Endothelial cell of umbilical vein (primary cell): ENCODE measurements at regions not wholly inside any gene's neighbourhood (a gene's known extent, or its start where the extent isn't known, plus 50 kb on each side); places are given as distances from the start of the nearest gene placed in this dataset.

Source experiments
- BruUV-seq: library from RNA; stranded (reverse); fragments of 400-500 nt; replicated peaks from 2 replicates; lab custom pipeline; 2021; lab: Mats Ljungman, UMichigan
- CTCF ChIA-PET: fragments of 300-600, 350-600 bp; sonication (Branson Sonifier 250); formaldehyde crosslinking; loops from one replicate; lab custom pipeline; 2021; ENCODE audit warnings: antibody characterized with exemption, inconsistent platforms; lab: Charles Lee
- POLR2A ChIA-PET: fragments of 300-600, 350-600 bp; sonication (Branson Sonifier 250); formaldehyde crosslinking; loops from one replicate; lab custom pipeline; 2021; ENCODE audit warnings: antibody characterized with exemption, inconsistent platforms; lab: Charles Lee
- DNase-seq: peaks from one replicate; pipeline ENCODE4 v3.0.0-alpha.2; 2011; ENCODE audit warnings: low read depth, low spot score
- FAIRE-seq: peaks from 2 replicates; lab custom pipeline; 2011; peaks lifted over from hg19 to GRCh38; lab: Jason Lieb, UNC
- H2AFZ ChIP-seq: 2 replicates; pipeline ENCODE4 v1.6.0; 2012; ENCODE audit warnings: low read depth, low read length, control low read depth, inconsistent platforms
- H3K27ac ChIP-seq: 2 replicates; pipeline ENCODE4 v1.5.1; 2011; ENCODE audit warnings: low read depth, mild to moderate bottlenecking, control low read depth, low read length, moderate library complexity; ENCODE audit not compliant: insufficient read depth
- H3K27me3 ChIP-seq, 2 experiments: 2 replicates each; pipeline versions ENCODE4 v1.6.0 to v1.6.1; 2011; ENCODE audit warnings: low read length in 2 of 2, mixed read lengths in 1 of 2; ENCODE audit not compliant: control insufficient read depth in 2 of 2, insufficient read depth in 2 of 2
- H3K36me3 ChIP-seq, 2 experiments: 2 replicates in 1 of 2; 3 replicates in 1 of 2; pipeline ENCODE4 v1.5.1; 2011; ENCODE audit warnings: low read length in 2 of 2, mild to moderate bottlenecking in 1 of 2, moderate library complexity in 1 of 2; ENCODE audit not compliant: control insufficient read depth in 2 of 2, insufficient read depth in 2 of 2; ENCODE audit errors: extremely low read depth in 1 of 2
- H3K4me1 ChIP-seq: 3 replicates; pipeline ENCODE4 v1.5.1; 2011; ENCODE audit warnings: mild to moderate bottlenecking, low read length; ENCODE audit not compliant: control insufficient read depth, insufficient read depth; ENCODE audit errors: extremely low read depth
- H3K4me2 ChIP-seq: 2 replicates; pipeline ENCODE4 v1.6.1; 2011; ENCODE audit warnings: low read length, control low read depth, mixed read lengths; ENCODE audit not compliant: insufficient read depth
- H3K4me3 ChIP-seq, 3 experiments: fragments of 200-600 bp in 1 of 3; sonication (generic), shearing (Covaris generic) in 1 of 3; replicated peaks in 1 of 3; 2 replicates each; pipeline ENCODE4 v1.5.1; 2011 to 2016; ENCODE audit warnings: control low read depth in 3 of 3, low read length in 3 of 3, mild to moderate bottlenecking in 2 of 3, inconsistent platforms in 1 of 3, low read depth in 1 of 3, moderate library complexity in 1 of 3; ENCODE audit not compliant: insufficient read depth in 1 of 3
- H3K79me2 ChIP-seq: 2 replicates; pipeline ENCODE4 v1.6.0; 2012; ENCODE audit warnings: low read length, inconsistent platforms; ENCODE audit not compliant: control insufficient read depth, insufficient read depth
- H3K9ac ChIP-seq: replicated peaks from 2 replicates; pipeline ENCODE3; 2011; ENCODE audit warnings: low read length, control low read depth; ENCODE audit not compliant: insufficient read depth; ENCODE audit errors: extremely low read depth
- H3K9me1 ChIP-seq: replicated peaks from 3 replicates; pipeline ENCODE4 v1.6.0; 2011; ENCODE audit warnings: mild to moderate bottlenecking, low read length; ENCODE audit not compliant: control insufficient read depth, insufficient read depth; ENCODE audit errors: extremely low read depth
- H3K9me3 ChIP-seq: replicated peaks from 2 replicates; pipeline ENCODE4 v1.5.1; 2012; ENCODE audit warnings: low read length, inconsistent platforms; ENCODE audit not compliant: control insufficient read depth, insufficient read depth
- H4K20me1 ChIP-seq: replicated peaks from 2 replicates; pipeline ENCODE3; 2011; ENCODE audit warnings: mild to moderate bottlenecking, low read length; ENCODE audit not compliant: control insufficient read depth, insufficient read depth; ENCODE audit errors: extremely low read depth
- EZH2 ChIP-seq: IDR thresholded peaks from 2 replicates; pipeline ENCODE4 v1.6.1; 2012; ENCODE audit warnings: borderline replicate concordance, low read depth, mild to moderate bottlenecking, moderate library complexity, low read length, inconsistent platforms; ENCODE audit not compliant: severe bottlenecking
- FOS ChIP-seq: IDR thresholded peaks from 2 replicates; pipeline ENCODE4 v1.6.1; 2011; ENCODE audit warnings: mild to moderate bottlenecking, low read length, moderate library complexity, borderline replicate concordance; ENCODE audit not compliant: insufficient read depth
- GATA2 ChIP-seq: IDR thresholded peaks from 2 replicates; pipeline ENCODE4 v1.7.0; 2011; ENCODE audit warnings: low read depth, mild to moderate bottlenecking, moderate library complexity, mixed read lengths, low read length; ENCODE audit not compliant: insufficient read length, insufficient read depth
- JUN ChIP-seq: IDR thresholded peaks from 2 replicates; pipeline ENCODE4 v1.6.1; 2011; ENCODE audit warnings: borderline replicate concordance, low read depth; ENCODE audit not compliant: insufficient read length, insufficient read depth
- MYC ChIP-seq: IDR thresholded peaks from one replicate; pipeline ENCODE4 v1.6.1; 2011; ENCODE audit warnings: mild to moderate bottlenecking, low read depth, low read length
- POLR2A ChIP-seq: IDR thresholded peaks from 2 replicates; pipeline ENCODE4 v1.6.1; 2012; ENCODE audit warnings: low read depth, mild to moderate bottlenecking, control low read depth, low read length
- POLR2AphosphoS5 ChIP-seq: IDR thresholded peaks from 2 replicates; pipeline ENCODE4 v1.6.1; 2012; ENCODE audit warnings: low read depth, mild to moderate bottlenecking, control low read depth, low read length, moderate library complexity; ENCODE audit not compliant: insufficient read depth
- dilution Hi-C: fragments of 300-500 bp; cut with MboI; formaldehyde crosslinking; loops from one replicate; pipeline ENCODE4 v1.15.0; 2019; ENCODE audit warnings: low sequenced_read_pairs; ENCODE audit not compliant: extremely low pct_ligation_motif_present
- intact Hi-C: fragments of 100-400 bp; cut with micrococcal nuclease; formaldehyde crosslinking; loops from one replicate; pipeline ENCODE4 v1.10.0; 2022
- TF ChIP-seq, protein P1 (sequence below): IDR thresholded peaks from 2 replicates; pipeline ENCODE4 v1.6.1; 2011; ENCODE audit not compliant: insufficient read depth, insufficient read length
- TF ChIP-seq, protein P2 (sequence below), 2 donors: IDR thresholded peaks; 1 replicate in 1 of 2; 2 replicates in 1 of 2; pipeline ENCODE4 v1.5.1; 2011; ENCODE audit warnings: low read length in 2 of 2, mild to moderate bottlenecking in 2 of 2, moderate library complexity in 2 of 2, control low read depth in 1 of 2, inconsistent platforms in 1 of 2, low read depth in 1 of 2; ENCODE audit not compliant: insufficient read depth in 1 of 2; ENCODE audit errors: extremely low read depth in 1 of 2

DNA sequence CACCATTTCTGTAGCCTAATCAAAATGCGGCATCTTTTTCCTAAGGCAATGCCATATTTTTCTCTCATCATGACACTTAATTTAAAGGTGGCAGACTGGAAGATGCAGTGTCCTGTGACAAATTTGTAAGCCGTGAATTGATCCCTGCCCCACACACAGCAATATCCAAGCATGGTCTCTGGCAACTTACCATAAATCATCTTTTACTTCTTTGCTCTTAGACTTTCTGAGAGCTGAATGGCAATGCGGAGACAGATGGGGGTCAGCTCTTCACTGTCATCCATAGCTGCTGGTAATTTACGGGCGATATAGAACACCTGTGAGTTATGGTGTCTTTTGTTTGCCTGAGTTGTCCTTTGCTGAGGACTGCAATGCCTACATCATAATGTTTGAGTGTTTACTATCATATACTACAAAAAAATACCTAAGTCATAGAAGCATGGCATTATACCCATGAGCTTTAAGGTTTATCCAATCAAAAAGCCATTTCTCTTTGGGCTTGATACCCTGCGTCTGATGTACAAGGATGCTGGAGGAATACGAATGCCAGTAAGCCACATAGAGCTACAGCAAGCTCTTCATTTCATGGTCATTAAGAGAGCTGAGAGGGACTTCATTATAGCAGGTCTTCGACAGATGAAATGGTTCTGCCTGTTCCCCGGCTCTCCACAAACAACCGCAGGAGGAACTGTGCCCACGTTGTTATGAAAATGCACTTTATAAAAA, 148.1 kb downstream of the TRIML1 start:
- no peaks in the 10 kb centered on the region for H3K9me1 ChIP-seq
- H3K9ac ChIP-seq, result no peak overlapping the region
- H3K4me3 ChIP-seq, result no peak overlapping the region
- ChIA-PET POLR2A (no interaction called here), CTCF (no interaction called here)
- H4K20me1 ChIP-seq, result no peaks in the 10 kb centered on the region
- H3K4me2 ChIP-seq, result no peak overlapping the region
- no peak for DNase-seq
- H3K27ac ChIP-seq, result no peak overlapping the region
- dilution Hi-C loops (no loop called here), intact Hi-C loops (no loop called here)
- H3K27me3 ChIP-seq, result no peaks in the 10 kb centered on the region
- BruUV-seq, result no TSS peak
- H2AFZ ChIP-seq, result no peak overlapping the region
- no peaks in the 10 kb centered on the region for H3K9me3 ChIP-seq
- no peaks in the 10 kb centered on the region for H3K79me2 ChIP-seq
- no peaks in the 10 kb centered on the region for H3K36me3 ChIP-seq
- no peaks in the 10 kb centered on the region for H3K4me1 ChIP-seq
- no peak for FAIRE-seq
- TF ChIP-seq FOS, result no peak
- TF ChIP-seq GATA2, result no peak
- no peak for TF ChIP-seq EZH2
- TF ChIP-seq POLR2A, result no peak
- TF ChIP-seq, protein P1, sequence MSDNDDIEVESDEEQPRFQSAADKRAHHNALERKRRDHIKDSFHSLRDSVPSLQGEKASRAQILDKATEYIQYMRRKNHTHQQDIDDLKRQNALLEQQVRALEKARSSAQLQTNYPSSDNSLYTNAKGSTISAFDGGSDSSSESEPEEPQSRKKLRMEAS, result no peak
- TF ChIP-seq JUN, result no peak

DNA sequence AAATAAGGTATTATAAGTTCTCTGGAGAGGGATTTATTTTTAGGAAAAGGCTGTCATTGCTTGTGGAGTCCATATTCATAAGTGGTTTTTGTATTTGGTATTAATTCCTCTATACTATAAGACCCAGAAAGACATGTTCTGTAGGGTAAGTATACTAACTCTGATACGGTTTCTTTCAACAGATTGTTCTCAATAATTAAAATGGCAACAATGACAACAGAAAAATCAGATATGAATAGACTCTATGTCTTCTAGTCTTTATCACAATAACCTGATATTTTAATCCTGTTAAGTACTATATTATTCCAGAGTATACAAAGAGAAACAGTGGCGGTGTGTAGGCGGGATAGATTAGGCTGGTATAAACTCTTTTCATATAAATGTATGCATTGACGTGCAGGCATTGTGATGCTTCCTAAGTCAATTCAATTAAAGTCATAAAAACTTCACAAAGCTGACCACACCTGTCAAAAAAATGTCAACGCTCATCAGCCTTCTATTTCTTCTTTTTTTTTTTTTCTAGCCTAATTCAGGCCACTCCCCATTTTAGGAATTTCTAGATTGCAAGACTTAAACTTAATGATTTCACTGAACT, 150.4 kb downstream of the TRIML1 start:
- H3K79me2 ChIP-seq, result no peaks in the 10 kb centered on the region
- TF ChIP-seq, protein P1, result no peak
- TF ChIP-seq FOS, result no peak
- TF ChIP-seq POLR2AphosphoS5, result no peak
- no peak for TF ChIP-seq EZH2
- no peak for TF ChIP-seq JUN
- TF ChIP-seq, protein P2, sequence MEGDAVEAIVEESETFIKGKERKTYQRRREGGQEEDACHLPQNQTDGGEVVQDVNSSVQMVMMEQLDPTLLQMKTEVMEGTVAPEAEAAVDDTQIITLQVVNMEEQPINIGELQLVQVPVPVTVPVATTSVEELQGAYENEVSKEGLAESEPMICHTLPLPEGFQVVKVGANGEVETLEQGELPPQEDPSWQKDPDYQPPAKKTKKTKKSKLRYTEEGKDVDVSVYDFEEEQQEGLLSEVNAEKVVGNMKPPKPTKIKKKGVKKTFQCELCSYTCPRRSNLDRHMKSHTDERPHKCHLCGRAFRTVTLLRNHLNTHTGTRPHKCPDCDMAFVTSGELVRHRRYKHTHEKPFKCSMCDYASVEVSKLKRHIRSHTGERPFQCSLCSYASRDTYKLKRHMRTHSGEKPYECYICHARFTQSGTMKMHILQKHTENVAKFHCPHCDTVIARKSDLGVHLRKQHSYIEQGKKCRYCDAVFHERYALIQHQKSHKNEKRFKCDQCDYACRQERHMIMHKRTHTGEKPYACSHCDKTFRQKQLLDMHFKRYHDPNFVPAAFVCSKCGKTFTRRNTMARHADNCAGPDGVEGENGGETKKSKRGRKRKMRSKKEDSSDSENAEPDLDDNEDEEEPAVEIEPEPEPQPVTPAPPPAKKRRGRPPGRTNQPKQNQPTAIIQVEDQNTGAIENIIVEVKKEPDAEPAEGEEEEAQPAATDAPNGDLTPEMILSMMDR (IDR thresholded peaks at IDR 0.05; ENCODE audit: extremely low read depth in 1 of 2, insufficient read depth in 1 of 2, low read depth in 1 of 2, low read length in 2 of 2), result no peak
- no peak for TF ChIP-seq GATA2
- TF ChIP-seq POLR2A, result no peak
- TF ChIP-seq MYC, result no peak
- H3K9ac ChIP-seq, result no peak overlapping the region
- ChIA-PET CTCF (no interaction called here), POLR2A (no interaction called here)
- BruUV-seq, result no TSS peak
- no peaks in the 10 kb centered on the region for H3K9me1 ChIP-seq
- H2AFZ ChIP-seq, result no peak overlapping the region
- dilution Hi-C loops, result no loop called here
- no peak overlapping the region for H3K27ac ChIP-seq
- DNase-seq, result no peak
- H3K4me1 ChIP-seq, result no peaks in the 10 kb centered on the region
- no peaks in the 10 kb centered on the region for H3K36me3 ChIP-seq
- H3K9me3 ChIP-seq, result no peaks in the 10 kb centered on the region
- FAIRE-seq, result no peak
- no peaks in the 10 kb centered on the region for H3K27me3 ChIP-seq
- no peaks in the 10 kb centered on the region for H4K20me1 ChIP-seq
- intact Hi-C loops, result no loop called here
- H3K4me2 ChIP-seq, result no peak overlapping the region
- H3K4me3 ChIP-seq, result no peak overlapping the region
